Endometrium (tissue), 2 donors: ENCODE measurements at regions not wholly inside any gene's neighbourhood (a gene's known extent, or its start where the extent isn't known, plus 50 kb on each side); places are given as distances from the start of the nearest gene placed in this dataset.

ENCODE experiments used
- FAIRE-seq: peaks from 2 replicates; lab custom pipeline; 2012; peaks lifted over from hg19 to GRCh38; lab: Jason Lieb, UNC
- donor health status: control.
- donor health status: control.

DNA sequence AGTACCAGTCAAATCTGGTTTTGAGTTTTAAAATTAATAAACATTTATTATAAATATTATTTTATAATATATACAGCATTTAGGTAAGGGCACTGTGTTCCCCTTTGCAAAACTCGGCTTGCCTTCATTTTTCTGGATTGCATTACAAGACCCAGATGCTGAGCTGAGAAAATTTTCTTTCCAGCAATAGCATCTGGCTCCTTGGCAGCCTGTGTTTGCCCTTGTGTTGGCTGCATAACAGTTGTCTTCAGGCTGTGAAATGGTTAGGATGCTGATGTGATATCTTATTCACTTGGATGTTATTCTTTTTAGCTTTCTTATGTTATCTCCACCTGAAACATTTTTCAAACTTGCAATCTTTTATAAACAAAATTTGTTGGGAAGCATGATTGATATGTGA, 784.4 kb downstream of the DACH1 start:
- no peak for FAIRE-seq

DNA sequence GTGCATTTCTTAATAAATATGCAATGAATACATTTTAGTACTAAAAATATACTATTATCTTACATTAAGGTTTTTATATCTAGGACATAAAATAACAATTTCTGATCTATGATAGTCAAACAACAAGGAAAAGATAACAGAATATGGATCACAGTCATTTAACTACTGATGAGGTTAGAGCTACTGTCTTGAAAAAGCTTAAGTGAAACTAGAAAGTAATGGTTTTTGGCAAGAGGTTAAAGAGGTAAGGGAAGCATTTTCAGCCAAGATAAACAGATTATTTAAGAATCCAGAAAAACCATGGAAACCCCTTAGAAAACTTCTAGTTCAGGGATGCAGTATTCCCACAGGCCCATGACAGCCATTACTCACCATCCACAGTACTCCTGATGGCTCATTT, 787.4 kb downstream of the DACH1 start:
- no peak for FAIRE-seq

DNA sequence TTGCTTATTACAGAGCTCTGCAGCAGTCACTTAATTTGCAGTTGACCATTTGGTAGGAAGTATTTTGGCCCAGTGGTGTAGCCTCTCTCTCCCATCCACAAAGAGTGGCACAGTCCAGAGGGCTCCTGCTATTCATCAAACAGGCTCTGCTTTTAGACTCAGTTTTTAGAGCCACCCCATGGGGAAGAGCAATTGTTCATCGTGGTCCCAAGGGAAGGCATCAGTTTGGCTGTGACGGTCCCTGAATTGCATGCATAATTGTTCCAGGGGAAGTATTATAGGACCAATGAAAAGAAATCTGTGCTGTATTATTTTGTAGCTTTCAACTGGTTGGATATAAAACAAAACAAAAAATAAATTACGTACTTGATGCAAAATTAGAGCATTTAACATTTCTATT, 799.0 kb downstream of the DACH1 start:
- FAIRE-seq, result no peak

DNA sequence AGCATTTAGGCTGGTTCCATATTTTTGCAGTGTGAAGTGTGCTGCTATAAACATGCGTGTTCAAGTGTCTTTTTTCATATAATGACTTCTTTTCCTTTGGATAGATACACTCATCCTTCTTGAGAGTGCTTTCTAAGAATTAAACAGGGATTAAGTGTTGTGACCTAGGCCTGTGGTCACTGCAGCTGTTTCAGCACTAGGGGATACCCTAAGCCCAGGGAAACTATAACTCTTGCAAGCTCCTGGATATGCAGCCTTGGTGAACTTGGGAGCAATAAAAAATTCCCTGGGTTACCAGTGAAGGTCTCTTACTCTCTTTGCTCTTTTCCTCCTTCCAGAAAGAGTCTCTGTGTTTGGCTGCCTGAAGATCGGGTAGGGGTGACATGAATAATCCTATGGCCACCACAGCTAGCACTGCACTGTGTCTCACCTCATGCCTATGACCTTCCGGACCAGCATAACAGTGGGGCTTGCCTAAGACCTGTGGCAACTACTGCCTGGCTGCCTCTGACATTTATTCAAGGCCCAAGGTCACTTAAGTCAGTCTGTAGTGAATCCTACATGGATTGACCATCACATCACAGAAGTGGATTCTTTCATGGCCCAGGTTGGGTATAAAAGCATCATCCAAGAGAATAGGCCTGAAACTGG, 799.7 kb downstream of the DACH1 start:
- no peak for FAIRE-seq

DNA sequence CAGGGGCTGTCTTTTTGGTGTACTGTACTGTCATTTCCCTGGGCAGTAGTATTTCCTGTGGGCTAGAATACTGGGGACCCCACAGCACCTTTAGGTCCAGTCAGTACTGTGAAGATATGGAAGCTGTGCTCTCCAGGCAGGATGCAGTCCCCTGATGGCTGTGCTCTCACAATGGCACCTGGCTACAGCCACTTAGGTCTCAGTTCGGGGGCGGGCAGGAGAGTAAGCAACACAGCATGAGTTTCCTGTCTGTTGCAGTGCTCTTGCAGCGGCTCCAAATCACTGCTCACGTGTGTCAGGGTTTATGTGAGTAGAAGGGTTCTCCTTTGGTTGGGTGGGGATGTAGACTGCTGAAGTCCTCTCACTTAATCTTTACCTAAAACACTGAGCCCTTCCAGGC, 810.4 kb downstream of the DACH1 start:
- no peak for FAIRE-seq

DNA sequence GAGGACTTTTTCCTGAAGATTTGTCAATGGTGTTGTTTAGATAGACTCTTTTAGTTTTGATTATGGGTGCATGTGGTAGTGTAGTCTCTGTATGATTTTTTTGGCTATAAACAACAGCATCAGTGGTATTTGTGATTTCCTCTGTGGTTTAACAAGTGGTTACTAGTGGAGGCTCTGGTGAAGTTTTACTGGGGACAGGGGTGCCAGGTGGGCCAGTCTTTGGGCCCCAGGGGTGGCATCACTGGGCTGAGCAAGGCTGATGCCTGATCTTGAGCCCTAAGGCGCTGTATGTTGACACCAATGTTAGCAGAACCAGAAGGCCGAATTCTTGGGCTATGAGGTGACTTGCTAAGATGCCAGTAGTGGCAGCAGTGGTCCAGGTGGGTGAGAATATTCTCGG, 811.4 kb downstream of the DACH1 start:
- FAIRE-seq, result no peak

DNA sequence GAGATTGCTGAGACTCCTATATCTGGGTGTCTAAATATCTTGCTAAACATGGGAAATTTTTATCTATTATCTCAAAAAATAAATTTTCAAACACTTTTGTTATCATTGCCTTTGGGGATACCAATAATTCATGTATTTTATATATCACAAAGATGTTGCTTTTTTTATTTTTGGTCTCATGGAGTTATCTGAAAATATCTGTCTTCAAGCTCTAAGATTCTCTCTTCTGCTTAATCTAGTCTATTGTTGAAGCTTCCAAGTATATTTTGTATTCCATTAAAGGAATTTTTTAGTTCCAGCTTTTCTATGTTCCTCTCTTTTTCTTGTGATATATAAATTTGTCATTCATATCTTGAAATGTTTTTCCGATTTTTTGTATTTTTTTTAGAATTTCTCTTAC, 812.0 kb downstream of the DACH1 start:
- FAIRE-seq, result no peak

DNA sequence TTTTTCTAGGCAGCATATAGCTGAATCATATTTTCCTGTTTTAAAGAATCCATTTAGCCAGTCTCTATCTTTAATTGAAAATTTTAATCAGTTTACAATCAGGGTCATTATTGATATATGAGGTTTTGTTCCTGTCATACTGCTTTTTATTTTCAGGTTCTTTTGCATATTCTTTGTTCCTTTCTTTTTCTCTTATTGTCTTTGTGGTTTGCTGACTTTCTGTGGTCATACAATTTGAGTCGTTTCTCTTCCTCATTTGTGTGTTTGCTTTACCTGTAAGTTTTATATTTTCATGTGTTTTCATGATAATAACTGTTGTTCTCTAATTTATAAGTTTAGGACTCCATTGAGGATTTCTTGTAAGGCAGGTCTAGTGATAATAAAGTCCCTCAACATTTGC, 812.6 kb downstream of the DACH1 start:
- no peak for FAIRE-seq

DNA sequence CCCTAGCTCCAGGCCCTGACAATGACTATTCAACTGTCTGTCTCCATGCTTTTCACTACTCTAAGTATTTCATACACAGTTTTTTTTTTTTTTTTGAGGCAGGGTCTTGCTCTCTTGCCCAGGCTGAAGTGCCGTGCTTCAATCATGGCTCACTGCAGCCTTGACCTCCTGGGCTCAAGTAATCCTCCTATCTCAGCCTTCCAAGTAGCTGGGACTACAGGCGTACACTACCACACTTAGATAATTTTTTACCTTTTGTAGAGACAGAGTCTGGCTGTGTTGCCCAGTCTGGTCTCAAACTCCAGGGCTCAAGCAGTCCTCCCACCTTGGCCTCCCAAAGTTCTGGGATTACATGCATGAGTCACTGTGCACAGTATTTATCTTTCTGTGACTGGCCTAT, 815.4 kb downstream of the DACH1 start:
- no peak for FAIRE-seq

DNA sequence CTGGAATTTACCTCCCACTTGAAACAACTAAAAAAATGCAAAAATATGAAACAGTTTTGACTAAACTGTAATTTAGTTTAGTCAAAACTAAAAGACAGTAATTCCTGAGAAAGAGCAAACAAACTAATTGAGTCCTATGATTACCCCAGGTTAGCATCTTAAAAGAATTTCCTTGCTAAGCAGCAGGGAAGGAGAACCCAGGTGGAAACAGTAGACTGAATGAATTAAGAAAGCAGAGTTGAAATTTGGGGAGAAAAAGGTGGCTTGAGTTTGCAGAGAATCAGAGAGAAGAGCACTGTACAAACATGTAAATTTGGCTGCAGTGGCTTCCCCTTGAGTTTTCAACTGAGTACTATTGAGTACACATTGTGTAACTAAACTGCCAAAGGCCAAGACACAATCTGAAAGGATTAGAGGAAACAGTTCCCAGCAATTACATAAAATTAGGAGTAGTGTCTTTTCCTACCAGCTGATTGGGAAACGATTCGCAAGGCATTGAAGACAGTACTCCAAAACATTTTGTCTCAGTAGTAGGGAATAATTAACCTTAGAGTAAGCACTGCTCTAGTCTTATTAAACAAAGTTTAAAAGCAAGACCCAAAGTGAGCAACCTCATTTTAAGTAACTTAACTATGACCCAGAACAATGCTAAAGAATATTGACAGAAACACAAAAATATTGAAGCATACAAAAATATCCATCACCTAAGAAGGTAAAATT, 820.5 kb downstream of the DACH1 start:
- no peak for FAIRE-seq

DNA sequence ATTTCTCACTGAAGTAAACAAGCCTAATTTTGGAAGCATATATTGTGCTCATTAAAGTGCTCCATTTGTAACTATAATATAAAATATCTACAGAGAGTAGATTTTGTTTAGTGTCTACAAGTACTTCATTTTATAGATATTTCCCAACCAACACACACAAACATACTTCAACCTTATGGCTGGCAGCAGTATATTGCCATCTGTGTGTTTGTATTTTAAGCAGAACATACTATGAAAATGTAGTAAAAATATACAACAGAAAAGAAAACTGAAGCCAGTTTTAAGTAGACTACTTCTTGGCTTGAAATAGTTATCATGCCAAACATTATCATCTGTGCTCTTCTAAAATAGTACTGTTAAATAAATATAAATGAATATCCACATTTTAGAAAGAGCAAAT, 821.9 kb downstream of the DACH1 start:
- FAIRE-seq, result no peak

DNA sequence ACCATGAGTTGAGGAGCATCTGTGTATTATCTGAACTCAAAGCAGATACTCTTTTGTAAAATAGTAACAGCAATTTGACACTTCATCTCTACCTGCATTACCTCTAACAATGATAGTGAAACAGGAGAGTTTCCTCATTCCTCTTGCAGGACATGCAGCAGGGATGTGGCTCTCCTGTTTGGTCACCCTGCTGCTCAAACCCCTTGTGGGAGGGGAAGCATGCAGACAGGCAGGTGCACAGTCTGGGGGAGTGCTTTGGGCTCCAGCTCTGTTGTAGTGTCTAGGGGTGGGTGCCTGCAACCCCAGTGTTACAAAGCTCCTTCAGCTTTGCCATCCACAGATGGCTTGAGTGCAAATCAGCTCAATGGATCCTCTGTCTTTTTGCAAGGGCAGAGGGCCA, 827.6 kb downstream of the DACH1 start:
- FAIRE-seq, result no peak

DNA sequence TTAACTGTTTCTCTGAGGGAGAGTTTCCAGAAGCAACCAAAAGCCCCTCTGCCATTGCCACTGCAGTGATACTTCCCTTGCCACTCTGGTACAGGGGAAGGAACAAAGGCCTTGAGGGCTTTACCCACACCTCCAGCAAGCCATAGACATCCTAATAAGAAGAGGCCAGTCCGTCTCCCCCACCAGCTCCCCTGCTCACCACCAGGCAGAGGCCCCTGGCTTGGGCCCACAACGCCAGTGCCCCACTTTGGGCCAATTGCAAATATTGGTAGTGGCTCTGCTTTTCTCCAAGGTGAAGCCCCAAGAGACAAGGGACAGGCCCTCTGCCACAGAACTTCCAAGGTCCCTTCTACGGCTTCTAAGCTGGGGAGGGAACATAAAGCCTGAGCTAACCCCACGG, 833.0 kb downstream of the DACH1 start:
- FAIRE-seq, result no peak

DNA sequence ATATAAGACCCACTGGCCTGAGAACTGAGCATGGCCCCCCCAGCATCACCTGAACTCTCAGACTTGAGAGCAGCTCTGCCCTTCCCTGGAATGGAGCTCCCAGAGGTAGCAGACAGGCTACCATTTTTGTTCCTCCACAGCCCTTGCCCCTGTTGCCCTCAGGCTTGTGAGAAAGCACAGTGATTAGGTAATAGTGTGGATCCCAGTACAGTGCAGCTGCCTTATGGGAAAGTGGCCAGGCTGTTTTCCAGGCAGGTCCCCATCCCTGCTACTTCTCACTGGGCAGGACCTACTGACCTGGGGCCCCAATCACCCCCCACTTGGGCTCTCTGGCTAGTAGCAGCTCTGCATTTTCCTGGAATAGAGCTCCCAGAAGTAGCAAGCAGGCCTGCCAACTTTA, 834.0 kb downstream of the DACH1 start:
- no peak for FAIRE-seq

DNA sequence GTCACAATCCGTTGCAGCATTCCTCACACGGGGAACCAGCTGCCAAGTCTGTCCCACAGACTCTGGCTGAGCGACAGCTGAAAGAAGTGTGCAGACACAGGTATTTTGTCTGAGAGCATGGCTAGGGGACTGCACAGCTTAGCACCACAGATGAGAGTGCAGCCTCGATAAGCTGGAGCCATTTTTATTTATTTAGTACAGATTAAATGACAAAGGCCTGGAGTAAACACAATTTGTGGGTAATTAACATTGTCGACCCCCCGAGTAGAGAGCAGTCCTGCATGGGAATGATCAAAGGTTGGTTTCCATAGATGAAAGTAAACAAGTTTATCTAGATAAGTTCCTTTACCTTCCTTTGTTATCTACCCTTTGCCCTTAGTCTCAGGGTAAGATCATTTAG, 836.2 kb downstream of the DACH1 start:
- FAIRE-seq, result no peak

DNA sequence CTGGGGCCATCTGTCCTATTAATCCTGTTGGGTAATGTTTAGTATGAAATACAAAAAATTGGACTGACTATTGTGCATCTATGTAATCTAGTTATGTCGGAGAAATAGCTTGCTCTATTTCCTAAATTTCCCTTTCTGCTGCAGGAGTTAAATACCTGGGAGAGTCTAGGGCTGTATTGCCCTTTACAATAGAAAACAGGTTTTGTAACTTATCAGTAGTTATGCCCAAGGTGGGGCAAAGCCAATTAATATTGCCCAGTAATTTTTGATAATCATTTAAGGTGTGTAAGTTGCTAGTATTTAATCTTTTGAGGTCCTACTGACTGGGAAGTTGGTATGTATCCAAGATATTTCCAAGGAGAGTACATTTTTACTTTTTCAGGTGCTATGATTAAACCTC, 838.1 kb downstream of the DACH1 start:
- no peak for FAIRE-seq

DNA sequence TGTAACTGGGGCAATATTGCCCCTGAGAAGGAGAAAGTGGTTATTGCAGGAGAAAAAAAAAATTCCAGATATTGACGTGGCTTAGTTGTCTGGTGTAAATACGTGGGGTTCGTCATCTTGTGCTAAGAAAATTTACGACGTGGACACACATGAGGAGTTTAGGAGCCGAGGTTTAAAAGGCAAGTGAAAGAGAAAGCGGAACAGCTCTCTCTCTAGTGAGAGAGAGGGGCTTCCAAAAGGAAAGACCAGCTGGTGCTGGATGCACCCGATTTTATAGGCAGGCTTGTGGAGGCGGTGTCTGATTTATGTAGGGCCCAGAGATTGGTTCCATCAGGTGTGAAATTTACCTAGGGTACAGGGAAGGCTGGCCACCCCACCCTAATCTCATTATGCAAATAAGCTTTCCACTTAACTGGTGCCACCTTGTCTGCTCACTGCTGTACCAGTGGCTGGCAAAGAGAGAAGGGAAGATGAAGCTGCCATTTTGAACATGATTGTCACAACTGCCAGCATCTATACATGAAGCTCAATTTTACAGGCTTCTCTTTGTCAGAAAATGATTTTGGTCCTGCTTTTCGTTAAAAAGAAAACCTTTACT, 845.1 kb downstream of the DACH1 start:
- no peak for FAIRE-seq

DNA sequence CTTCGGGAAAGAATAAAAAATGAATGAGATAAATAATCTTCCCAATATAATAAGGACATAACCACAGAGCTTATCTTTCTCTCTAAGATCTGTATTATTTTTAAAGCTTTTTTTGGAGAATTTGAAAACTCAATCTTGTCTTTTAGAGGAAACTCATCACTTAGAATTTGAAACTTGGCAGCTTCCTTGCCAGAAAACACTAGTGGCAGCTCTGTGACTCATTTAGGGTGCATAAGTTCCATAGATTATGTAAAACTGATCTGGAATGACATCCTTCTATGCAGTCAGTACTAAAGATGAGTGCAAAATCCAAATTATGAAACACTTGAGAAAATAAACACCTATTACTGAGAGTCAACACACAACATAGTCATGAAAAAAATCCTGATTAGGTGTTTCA, 848.0 kb downstream of the DACH1 start:
- no peak for FAIRE-seq

DNA sequence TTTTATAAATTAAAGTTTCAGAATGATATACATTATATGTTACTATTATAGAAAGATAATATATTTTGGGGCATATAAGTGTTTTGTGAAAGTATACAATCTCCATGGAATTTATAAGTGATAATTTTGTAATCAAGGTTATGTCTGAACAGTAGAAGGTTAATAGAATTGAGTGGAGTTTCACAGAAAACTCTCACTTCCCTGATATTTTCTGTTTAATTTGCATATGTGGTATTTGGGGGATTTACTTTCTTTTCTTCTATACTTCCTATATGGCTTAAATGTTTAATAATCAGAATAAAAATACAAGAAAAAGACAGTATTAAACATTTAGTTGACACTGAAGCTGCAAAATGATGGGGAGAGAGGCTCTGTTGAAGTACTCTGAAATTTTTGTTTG, 848.5 kb downstream of the DACH1 start:
- no peak for FAIRE-seq

DNA sequence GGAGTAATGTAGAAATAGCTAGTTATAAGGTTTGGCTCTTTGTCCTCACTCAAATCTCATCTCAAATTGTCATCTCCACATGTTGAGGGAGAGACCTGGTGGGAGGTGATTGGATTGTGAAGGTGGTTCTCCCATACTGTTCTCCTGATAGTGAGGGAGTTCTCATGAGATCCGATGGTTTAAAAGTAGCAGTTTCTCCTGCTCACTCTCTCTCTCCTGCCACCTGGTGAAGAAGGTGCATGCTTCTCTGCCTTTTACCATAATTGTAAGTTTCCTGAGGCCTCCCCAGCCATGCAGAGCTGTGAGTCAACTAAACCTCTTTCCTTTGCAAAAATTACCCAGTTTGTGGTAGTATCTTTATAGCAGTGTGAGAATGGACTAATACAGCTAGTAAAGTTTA, 849.4 kb downstream of the DACH1 start:
- no peak for FAIRE-seq

DNA sequence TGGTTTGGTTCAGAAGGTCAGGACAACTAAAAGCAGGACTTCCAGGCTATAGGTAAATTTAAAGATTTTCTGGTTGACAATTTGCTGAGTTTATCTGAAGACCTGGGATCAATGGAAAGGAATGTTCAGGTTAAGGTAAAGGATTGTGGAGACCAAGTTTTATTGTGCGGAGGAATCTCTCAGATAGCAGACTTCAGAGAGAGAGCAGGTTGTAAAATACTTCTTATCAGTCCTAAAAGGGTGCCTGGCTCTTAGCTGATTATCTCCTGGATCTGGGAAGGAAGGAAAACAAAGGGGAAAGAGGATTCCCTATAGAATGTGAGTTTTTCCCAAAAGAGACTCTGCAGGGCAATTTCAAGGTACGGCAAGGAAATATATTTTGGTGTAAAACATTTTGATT, 851.5 kb downstream of the DACH1 start:
- FAIRE-seq, result no peak

DNA sequence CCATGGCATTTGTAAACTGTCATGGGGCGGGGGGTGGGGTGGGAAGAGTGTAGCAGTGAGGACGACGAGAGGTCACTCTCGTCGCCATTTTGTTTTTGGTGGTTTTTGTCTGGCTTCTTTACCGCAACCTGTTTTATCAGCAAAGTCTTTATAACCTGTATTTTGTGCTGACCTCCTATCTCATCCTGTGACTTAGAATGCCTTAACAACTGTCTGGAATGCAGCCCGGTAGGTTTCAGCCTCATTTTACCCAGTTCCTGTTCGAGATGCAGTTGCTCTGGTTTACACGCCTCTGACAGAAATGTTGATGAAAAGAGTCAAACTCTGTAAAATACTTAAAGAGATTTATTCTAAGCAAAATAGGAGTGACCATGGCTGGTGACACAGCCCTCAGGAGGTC, 852.0 kb downstream of the DACH1 start:
- no peak for FAIRE-seq

DNA sequence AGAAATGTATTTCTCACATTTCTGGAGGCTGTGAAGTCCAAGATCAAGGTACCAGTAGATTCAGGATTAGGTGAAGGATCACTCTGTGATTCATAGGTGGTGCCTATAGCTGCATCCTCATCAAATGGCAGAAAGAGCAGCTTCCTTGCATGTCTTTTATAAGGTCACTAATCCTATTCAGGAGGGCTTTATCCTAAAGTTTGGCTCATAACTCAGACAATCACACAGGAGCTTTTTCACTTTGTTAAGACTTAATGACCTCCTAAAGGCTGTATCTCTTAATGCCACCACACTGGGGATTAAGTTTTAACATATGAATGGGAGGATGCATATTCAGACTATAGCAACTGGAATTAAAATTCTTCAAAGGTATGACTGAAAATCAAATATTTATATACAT, 861.1 kb downstream of the DACH1 start:
- FAIRE-seq, result no peak

DNA sequence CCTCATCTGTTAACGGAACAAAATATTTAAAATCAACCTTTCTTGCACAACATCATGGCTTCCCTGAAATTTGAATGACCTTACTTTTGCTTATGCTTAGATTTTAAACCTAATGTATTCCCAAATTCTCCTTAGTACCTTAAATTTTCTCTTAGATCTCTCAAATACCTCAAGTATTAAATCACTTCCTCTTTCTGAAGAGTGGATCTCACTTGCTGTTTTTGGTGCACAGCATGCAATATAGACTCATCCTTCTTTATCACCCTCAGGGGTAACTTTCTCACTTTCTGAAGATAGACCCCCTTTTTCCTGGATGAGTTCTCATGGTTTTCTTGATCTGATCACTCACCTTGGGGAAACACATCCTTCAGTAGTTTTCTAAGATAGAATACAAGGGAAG, 871.7 kb downstream of the DACH1 start:
- FAIRE-seq, result no peak
